ENCODE measurements at regions not wholly inside any gene's neighbourhood (a gene's known extent, or its start where the extent isn't known, plus 50 kb on each side); places are given as distances from the start of the nearest gene placed in this dataset.

DNA sequence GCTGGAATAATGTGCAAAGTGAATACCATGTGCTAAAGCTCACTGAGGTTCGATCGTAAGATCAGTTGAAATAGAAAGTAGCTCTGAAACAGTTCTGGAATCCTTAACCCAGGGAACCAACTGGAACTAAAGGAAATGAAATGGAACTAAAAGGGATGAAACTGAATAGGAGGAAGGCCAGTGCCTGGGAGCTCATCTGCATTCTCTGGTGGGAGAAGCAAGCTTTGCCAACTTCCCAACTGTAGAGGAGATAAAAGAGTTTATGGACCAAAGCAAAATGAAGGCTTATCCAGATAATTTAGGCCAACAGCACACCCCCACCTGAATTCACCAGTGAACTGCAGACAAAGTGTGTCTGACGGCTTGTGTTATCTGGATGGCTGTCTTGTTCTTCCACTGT is 188.6 kb upstream of the HABP2 start:
- no peak overlapping the region for H2BK15ac ChIP-seq (ENCODE audit: low read length)
- peaks cover 0 to 12% (median 0%) of the 10 kb centered on the region in 3 experiments for H3K27me3 ChIP-seq (ENCODE audit: control insufficient read depth in 3 of 3, insufficient read depth in 3 of 3, low read depth in 1 of 3, low read length in 3 of 3)
- no peaks in the 10 kb centered on the region for H3K79me1 ChIP-seq (ENCODE audit: low read depth, low read length)
- no CpG with 5 or more reads among the region's 3 CpGs for WGBS, 2 donors (ENCODE audit: extremely low coverage in 2 of 2, insufficient read length in 2 of 2, insufficient replicate concordance in 1 of 2)
- H2BK12ac ChIP-seq (ENCODE audit: low read length), result no peak overlapping the region
- H2BK5ac ChIP-seq (ENCODE audit: low read length), result no peak overlapping the region
- H3K4ac ChIP-seq (ENCODE audit: low read length), result no peak overlapping the region
- no peak overlapping the region for H3K18ac ChIP-seq (ENCODE audit: low read length)
- H4K91ac ChIP-seq (ENCODE audit: low read depth, low read length, poor library complexity), result no peak overlapping the region
- H2BK120ac ChIP-seq (ENCODE audit: low read depth, low read length), result no peak overlapping the region
- H3K4me2 ChIP-seq (ENCODE audit: insufficient read depth, low read length, poor library complexity, severe bottlenecking), result no peak overlapping the region
- no peak overlapping the region for H3K9ac ChIP-seq (ENCODE audit: low read depth, low read length, poor library complexity)
- no peaks in the 10 kb centered on the region for H3K36me3 ChIP-seq (replicated peaks in 1 of 2; ENCODE audit: control insufficient read depth in 2 of 2, insufficient read depth in 2 of 2, low read length in 2 of 2)
- H3K14ac ChIP-seq (ENCODE audit: low read length), result no peak overlapping the region
- DNase-seq (ENCODE audit: low spot score), result no peak
- H3K4me1 ChIP-seq (ENCODE audit: control insufficient read depth in 2 of 2, insufficient read depth in 1 of 2, low read depth in 1 of 2, low read length in 2 of 2), result no peaks in the 10 kb centered on the region
- H2AK5ac ChIP-seq (ENCODE audit: low read depth, low read length), result no peak overlapping the region
- H2AFZ ChIP-seq (ENCODE audit: low read length), result no peak overlapping the region
- no peak overlapping the region for H4K8ac ChIP-seq (ENCODE audit: low read depth, low read length)
- H3K27ac ChIP-seq (replicated peaks; ENCODE audit: low read length), result no peak overlapping the region
- H3K4me3 ChIP-seq (ENCODE audit: low read length in 2 of 2), result no peak overlapping the region
- no peak overlapping the region for H3K23ac ChIP-seq (ENCODE audit: low read depth, low read length, poor library complexity)
- peaks cover 0 to 4% of the 10 kb centered on the region in 2 donors for H3K9me3 ChIP-seq (replicated peaks in 1 of 2; ENCODE audit: control insufficient read depth in 2 of 2, insufficient read depth in 1 of 2, low read depth in 1 of 2, low read length in 2 of 2)

DNA sequence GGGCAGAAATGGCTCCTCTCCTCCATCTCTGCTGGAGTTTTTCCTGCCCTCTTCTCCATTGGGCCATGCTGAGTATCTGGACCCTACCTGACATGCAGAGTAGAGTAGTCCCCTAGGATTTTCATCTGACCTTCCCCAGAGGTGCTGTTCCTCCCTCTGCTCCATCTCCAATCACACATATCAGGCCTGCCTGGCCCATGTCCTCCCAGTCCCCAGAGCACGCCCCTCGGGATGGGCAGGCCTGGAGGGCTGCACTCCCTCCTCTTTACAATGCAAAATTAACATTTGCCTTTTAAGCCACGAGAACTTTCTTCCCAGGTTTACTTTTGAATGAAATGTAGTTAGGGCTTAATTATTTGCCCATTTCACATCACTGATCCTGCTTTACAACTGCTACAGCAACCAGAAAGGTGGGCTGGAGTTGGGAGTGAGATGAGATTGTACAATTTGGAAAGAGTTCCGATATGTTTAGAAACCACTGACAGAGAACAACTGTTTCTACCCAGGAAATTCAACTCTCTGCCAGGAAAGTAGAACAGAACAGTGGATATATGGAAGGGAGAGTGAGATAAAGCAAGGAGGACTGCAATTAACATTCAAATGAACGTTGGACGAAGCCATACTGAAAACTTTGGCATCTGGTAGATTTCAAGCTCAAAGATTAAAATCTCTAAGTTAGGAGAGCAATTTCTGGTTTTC is 184.0 kb upstream of the HABP2 start:
- no peak overlapping the region for H2AFZ ChIP-seq (ENCODE audit: low read length)
- H3K4me2 ChIP-seq (ENCODE audit: insufficient read depth, low read length, poor library complexity, severe bottlenecking), result no peak overlapping the region
- H2BK12ac ChIP-seq (ENCODE audit: low read length), result no peak overlapping the region
- no peak overlapping the region for H4K91ac ChIP-seq (ENCODE audit: low read depth, low read length, poor library complexity)
- H4K8ac ChIP-seq (ENCODE audit: low read depth, low read length), result no peak overlapping the region
- no peak overlapping the region for H3K23ac ChIP-seq (ENCODE audit: low read depth, low read length, poor library complexity)
- H3K9ac ChIP-seq (ENCODE audit: low read depth, low read length, poor library complexity), result no peak overlapping the region
- no peaks in the 10 kb centered on the region for H3K36me3 ChIP-seq (replicated peaks in 1 of 2; ENCODE audit: control insufficient read depth in 2 of 2, insufficient read depth in 2 of 2, low read length in 2 of 2)
- no CpG with 5 or more reads among the region's 6 CpGs for WGBS, 2 donors (ENCODE audit: extremely low coverage in 2 of 2, insufficient read length in 2 of 2, insufficient replicate concordance in 1 of 2)
- no peak overlapping the region for H3K18ac ChIP-seq (ENCODE audit: low read length)
- no peak overlapping the region for H2BK120ac ChIP-seq (ENCODE audit: low read depth, low read length)
- H3K4me1 ChIP-seq (ENCODE audit: control insufficient read depth in 2 of 2, insufficient read depth in 1 of 2, low read depth in 1 of 2, low read length in 2 of 2), result no peaks in the 10 kb centered on the region
- H2BK15ac ChIP-seq (ENCODE audit: low read length), result no peak overlapping the region
- H3K79me1 ChIP-seq (ENCODE audit: low read depth, low read length), result no peaks in the 10 kb centered on the region
- H3K14ac ChIP-seq (ENCODE audit: low read length), result no peak overlapping the region
- no peak for DNase-seq (ENCODE audit: low spot score)
- H3K4ac ChIP-seq (ENCODE audit: low read length), result no peak overlapping the region
- H3K27me3 ChIP-seq (ENCODE audit: control insufficient read depth in 3 of 3, insufficient read depth in 3 of 3, low read depth in 1 of 3, low read length in 3 of 3), result peaks cover 0 to 13% (median 0%) of the 10 kb centered on the region in 3 experiments
- H3K4me3 ChIP-seq (ENCODE audit: low read length in 2 of 2), result no peak overlapping the region
- H2AK5ac ChIP-seq (ENCODE audit: low read depth, low read length), result no peak overlapping the region
- peaks cover 0 to 4% of the 10 kb centered on the region in 2 donors for H3K9me3 ChIP-seq (replicated peaks in 1 of 2; ENCODE audit: control insufficient read depth in 2 of 2, insufficient read depth in 1 of 2, low read depth in 1 of 2, low read length in 2 of 2)
- H3K27ac ChIP-seq (replicated peaks; ENCODE audit: low read length), result no peak overlapping the region
- H2BK5ac ChIP-seq (ENCODE audit: low read length), result no peak overlapping the region

DNA sequence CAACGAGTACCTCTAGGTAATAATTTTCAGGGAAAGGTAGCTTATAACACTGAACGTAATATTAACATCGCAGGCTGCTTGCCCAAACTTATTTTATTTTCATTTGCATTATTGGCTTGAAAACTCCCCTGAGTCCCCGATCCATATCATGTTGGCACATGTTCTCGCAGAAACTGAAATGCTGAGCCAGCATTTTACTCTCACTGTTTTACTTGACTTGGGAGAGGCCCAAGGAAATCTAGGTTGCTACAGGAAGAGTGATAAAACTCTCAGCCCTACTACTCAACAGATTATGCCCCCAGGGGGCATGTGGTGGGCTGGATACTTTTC is 183.5 kb upstream of the HABP2 start:
- no peak overlapping the region for H3K18ac ChIP-seq (ENCODE audit: low read length)
- H4K91ac ChIP-seq (ENCODE audit: low read depth, low read length, poor library complexity), result no peak overlapping the region
- H2BK5ac ChIP-seq (ENCODE audit: low read length), result no peak overlapping the region
- H3K9ac ChIP-seq (ENCODE audit: low read depth, low read length, poor library complexity), result no peak overlapping the region
- no CpG with 5 or more reads among the region's 5 CpGs for WGBS, 2 donors (ENCODE audit: extremely low coverage in 2 of 2, insufficient read length in 2 of 2, insufficient replicate concordance in 1 of 2)
- H4K8ac ChIP-seq (ENCODE audit: low read depth, low read length), result no peak overlapping the region
- H3K4ac ChIP-seq (ENCODE audit: low read length), result no peak overlapping the region
- no peak overlapping the region for H2AK5ac ChIP-seq (ENCODE audit: low read depth, low read length)
- H2BK12ac ChIP-seq (ENCODE audit: low read length), result no peak overlapping the region
- H3K4me1 ChIP-seq (ENCODE audit: control insufficient read depth in 2 of 2, insufficient read depth in 1 of 2, low read depth in 1 of 2, low read length in 2 of 2), result no peaks in the 10 kb centered on the region
- no peak overlapping the region for H2BK120ac ChIP-seq (ENCODE audit: low read depth, low read length)
- no peak for DNase-seq (ENCODE audit: low spot score)
- no peak overlapping the region for H2AFZ ChIP-seq (ENCODE audit: low read length)
- H3K14ac ChIP-seq (ENCODE audit: low read length), result no peak overlapping the region
- no peak overlapping the region for H2BK15ac ChIP-seq (ENCODE audit: low read length)
- no peak overlapping the region for H3K27ac ChIP-seq (replicated peaks; ENCODE audit: low read length)
- no peaks in the 10 kb centered on the region for H3K79me1 ChIP-seq (ENCODE audit: low read depth, low read length)
- peaks cover 0 to 4% of the 10 kb centered on the region in 2 donors for H3K9me3 ChIP-seq (replicated peaks in 1 of 2; ENCODE audit: control insufficient read depth in 2 of 2, insufficient read depth in 1 of 2, low read depth in 1 of 2, low read length in 2 of 2)
- no peak overlapping the region for H3K23ac ChIP-seq (ENCODE audit: low read depth, low read length, poor library complexity)
- no peak overlapping the region for H3K4me3 ChIP-seq (ENCODE audit: low read length in 2 of 2)
- peaks cover 0 to 13% (median 0%) of the 10 kb centered on the region in 3 experiments for H3K27me3 ChIP-seq (ENCODE audit: control insufficient read depth in 3 of 3, insufficient read depth in 3 of 3, low read depth in 1 of 3, low read length in 3 of 3)
- H3K4me2 ChIP-seq (ENCODE audit: insufficient read depth, low read length, poor library complexity, severe bottlenecking), result no peak overlapping the region
- no peaks in the 10 kb centered on the region for H3K36me3 ChIP-seq (replicated peaks in 1 of 2; ENCODE audit: control insufficient read depth in 2 of 2, insufficient read depth in 2 of 2, low read length in 2 of 2)

- Histone ChIP-seq H3K36me3 (replicated peaks in 1 of 2; ENCODE audit: control insufficient read depth in 2 of 2, insufficient read depth in 2 of 2, low read length in 2 of 2) (no peaks in the 10 kb centered on the region), H3K4me2 (ENCODE audit: insufficient read depth, low read length, poor library complexity, severe bottlenecking) (no peak overlapping the region), H2BK12ac (ENCODE audit: low read length) (no peak overlapping the region), H3K14ac (ENCODE audit: low read length) (no peak overlapping the region), H3K9ac (ENCODE audit: low read depth, low read length, poor library complexity) (no peak overlapping the region), H3K4me3 (ENCODE audit: low read length in 2 of 2) (no peak overlapping the region), H2BK5ac (ENCODE audit: low read length) (no peak overlapping the region), H3K18ac (ENCODE audit: low read length) (no peak overlapping the region), H2AK5ac (ENCODE audit: low read depth, low read length) (no peak overlapping the region), H3K27ac (replicated peaks; ENCODE audit: low read length) (no peak overlapping the region), H4K91ac (ENCODE audit: low read depth, low read length, poor library complexity) (no peak overlapping the region), H3K27me3 (ENCODE audit: control insufficient read depth in 3 of 3, insufficient read depth in 3 of 3, low read depth in 1 of 3, low read length in 3 of 3) (peaks cover 0 to 2% (median 0%) of the 10 kb centered on the region in 3 experiments), H2BK120ac (ENCODE audit: low read depth, low read length) (no peak overlapping the region), H3K9me3 (replicated peaks in 1 of 2; ENCODE audit: control insufficient read depth in 2 of 2, insufficient read depth in 1 of 2, low read depth in 1 of 2, low read length in 2 of 2) (no peaks in the 10 kb centered on the region), H3K23ac (ENCODE audit: low read depth, low read length, poor library complexity) (no peak overlapping the region), H4K8ac (ENCODE audit: low read depth, low read length) (no peak overlapping the region), H3K4me1 (ENCODE audit: control insufficient read depth in 2 of 2, insufficient read depth in 1 of 2, low read depth in 1 of 2, low read length in 2 of 2) (no peaks in the 10 kb centered on the region), H3K4ac (ENCODE audit: low read length) (no peak overlapping the region), H2AFZ (ENCODE audit: low read length) (no peak overlapping the region), H2BK15ac (ENCODE audit: low read length) (no peak overlapping the region), H3K79me1 (ENCODE audit: low read depth, low read length) (peaks cover 2% of the 10 kb centered on the region)
- no CpG with 5 or more reads among the region's 1 CpG for WGBS, 2 donors (ENCODE audit: extremely low coverage in 2 of 2, insufficient read length in 2 of 2, insufficient replicate concordance in 1 of 2)
- DNase-seq (ENCODE audit: low spot score), result no peak
Observed at GRCh38 chr10:113376428-113376827, 176.4 kb upstream of the HABP2 start.

Data from neuronal stem cell (in vitro differentiated cells).